DND-41 (cell line): ENCODE measurements at regions not wholly inside any gene's neighbourhood (a gene's known extent, or its start where the extent isn't known, plus 50 kb on each side); places are given as distances from the start of the nearest gene placed in this dataset.

Experiments
- ATAC-seq: fragments of 200-7000 bp; cut with Tn5 transposase; 3 replicates; pipeline ENCODE4 v1.9.1; 2021; ENCODE audit warnings: low read depth; ENCODE audit not compliant: insufficient read depth
- DNase-seq: peaks from one replicate; pipeline ENCODE4 v3.0.0-alpha.2; 2020
- H2AFZ ChIP-seq: 2 replicates; pipeline ENCODE4 v1.6.0; 2012; ENCODE audit warnings: low read depth, low read length
- H3K27ac ChIP-seq: 2 replicates; pipeline ENCODE4 v1.5.1; 2012; ENCODE audit warnings: low read length, inconsistent platforms
- H3K27me3 ChIP-seq: fragments of 200-600 bp; sonication (generic); 2 replicates; pipeline ENCODE4 v1.6.0; 2012; ENCODE audit warnings: low read length, mild to moderate bottlenecking, inconsistent platforms; ENCODE audit not compliant: insufficient read depth, poor library complexity
- H3K36me3 ChIP-seq: 2 replicates; pipeline ENCODE4 v1.5.1; 2012; ENCODE audit warnings: low read length, inconsistent platforms; ENCODE audit not compliant: insufficient read depth
- H3K4me1 ChIP-seq: 2 replicates; pipeline ENCODE4 v1.5.1; 2012; ENCODE audit warnings: mild to moderate bottlenecking, low read length; ENCODE audit not compliant: insufficient read depth
- H3K4me2 ChIP-seq: 2 replicates; pipeline ENCODE4 v1.6.0; 2012; ENCODE audit warnings: mild to moderate bottlenecking, moderate library complexity, low read length, inconsistent platforms; ENCODE audit not compliant: insufficient read depth
- H3K4me3 ChIP-seq, 2 experiments: fragments of 200-600 bp in 1 of 2; shearing (Covaris generic) in 1 of 2; 2 replicates each; pipeline ENCODE4 v1.5.1; 2012 to 2016; ENCODE audit warnings: inconsistent platforms in 2 of 2, low read length in 2 of 2, mild to moderate bottlenecking in 2 of 2, low read depth in 1 of 2, moderate library complexity in 1 of 2
- H3K79me2 ChIP-seq: 2 replicates; pipeline ENCODE4 v1.6.0; 2012; ENCODE audit warnings: low read length, inconsistent platforms; ENCODE audit not compliant: insufficient read depth
- H3K9ac ChIP-seq: 2 replicates; pipeline ENCODE4 v1.6.0; 2012; ENCODE audit warnings: low read depth, mild to moderate bottlenecking, inconsistent platforms, low read length, moderate library complexity
- H3K9me3 ChIP-seq: 2 replicates; pipeline ENCODE4 v1.5.1; 2012; ENCODE audit warnings: low read length, moderate library complexity, mild to moderate bottlenecking, inconsistent platforms; ENCODE audit not compliant: insufficient read depth, severe bottlenecking
- H4K20me1 ChIP-seq: 2 replicates; pipeline ENCODE4 v1.6.0; 2012; ENCODE audit warnings: low read length; ENCODE audit not compliant: insufficient read depth
- EZH2 ChIP-seq: IDR thresholded peaks from 3 replicates; pipeline ENCODE4 v1.6.1; 2012; ENCODE audit warnings: borderline replicate concordance, low read depth, mild to moderate bottlenecking, moderate library complexity, low read length, inconsistent platforms; ENCODE audit not compliant: severe bottlenecking
- TF ChIP-seq, protein P1 (sequence below): IDR thresholded peaks from 2 replicates; pipeline ENCODE4 v1.5.1; 2012; ENCODE audit warnings: borderline replicate concordance, low read length, moderate library complexity, mild to moderate bottlenecking; ENCODE audit not compliant: poor library complexity, severe bottlenecking; ENCODE audit errors: extremely low read depth

DNA sequence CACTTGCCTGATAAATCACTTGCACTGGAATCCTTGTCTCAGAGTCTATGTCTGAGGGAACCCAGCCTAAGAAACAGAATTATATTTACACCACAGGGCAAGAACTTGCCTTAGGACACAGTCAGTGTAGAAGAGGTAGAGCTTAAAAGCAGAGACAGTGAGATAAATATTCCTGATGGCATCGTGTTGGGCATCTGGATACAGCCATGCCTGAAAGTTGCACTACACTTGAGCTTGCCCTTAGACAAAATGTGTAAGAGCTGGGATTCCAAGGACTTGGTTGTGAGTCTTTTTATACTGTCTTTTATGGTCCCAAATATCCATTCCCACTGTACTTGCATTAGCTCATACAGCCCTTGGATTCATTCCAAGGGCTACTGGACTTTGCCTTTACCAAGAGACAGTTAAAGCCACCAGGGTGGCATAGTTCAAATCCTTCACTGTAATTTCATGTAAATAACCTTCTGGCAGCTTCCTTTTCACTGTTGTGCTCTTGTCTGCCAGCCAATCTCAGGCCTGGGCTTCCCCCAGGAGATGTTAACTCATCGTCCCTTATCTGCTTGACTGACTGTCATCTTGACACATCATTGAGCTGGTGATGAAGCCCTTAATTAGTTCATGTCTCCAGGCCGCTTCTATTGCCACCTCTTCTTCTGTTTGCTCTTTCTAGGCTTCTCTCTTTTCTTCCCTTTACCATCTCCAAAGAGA lies 577.9 kb upstream of the TBX3 start:
- Histone ChIP-seq H3K27me3 (no peaks in the 10 kb centered on the region), H3K4me3 (no peak overlapping the region), H3K9me3 (no peaks in the 10 kb centered on the region), H3K4me2 (no peak overlapping the region), H3K27ac (no peak overlapping the region), H3K79me2 (no peaks in the 10 kb centered on the region), H4K20me1 (no peaks in the 10 kb centered on the region), H2AFZ (no peak overlapping the region), H3K9ac (no peak overlapping the region), H3K4me1 (no peaks in the 10 kb centered on the region), H3K36me3 (no peaks in the 10 kb centered on the region)
- ATAC-seq (no peak), DNase-seq (no peak)
- TF ChIP-seq, protein P1, sequence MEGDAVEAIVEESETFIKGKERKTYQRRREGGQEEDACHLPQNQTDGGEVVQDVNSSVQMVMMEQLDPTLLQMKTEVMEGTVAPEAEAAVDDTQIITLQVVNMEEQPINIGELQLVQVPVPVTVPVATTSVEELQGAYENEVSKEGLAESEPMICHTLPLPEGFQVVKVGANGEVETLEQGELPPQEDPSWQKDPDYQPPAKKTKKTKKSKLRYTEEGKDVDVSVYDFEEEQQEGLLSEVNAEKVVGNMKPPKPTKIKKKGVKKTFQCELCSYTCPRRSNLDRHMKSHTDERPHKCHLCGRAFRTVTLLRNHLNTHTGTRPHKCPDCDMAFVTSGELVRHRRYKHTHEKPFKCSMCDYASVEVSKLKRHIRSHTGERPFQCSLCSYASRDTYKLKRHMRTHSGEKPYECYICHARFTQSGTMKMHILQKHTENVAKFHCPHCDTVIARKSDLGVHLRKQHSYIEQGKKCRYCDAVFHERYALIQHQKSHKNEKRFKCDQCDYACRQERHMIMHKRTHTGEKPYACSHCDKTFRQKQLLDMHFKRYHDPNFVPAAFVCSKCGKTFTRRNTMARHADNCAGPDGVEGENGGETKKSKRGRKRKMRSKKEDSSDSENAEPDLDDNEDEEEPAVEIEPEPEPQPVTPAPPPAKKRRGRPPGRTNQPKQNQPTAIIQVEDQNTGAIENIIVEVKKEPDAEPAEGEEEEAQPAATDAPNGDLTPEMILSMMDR, result no peak
- TF ChIP-seq EZH2, result no peak

DNA sequence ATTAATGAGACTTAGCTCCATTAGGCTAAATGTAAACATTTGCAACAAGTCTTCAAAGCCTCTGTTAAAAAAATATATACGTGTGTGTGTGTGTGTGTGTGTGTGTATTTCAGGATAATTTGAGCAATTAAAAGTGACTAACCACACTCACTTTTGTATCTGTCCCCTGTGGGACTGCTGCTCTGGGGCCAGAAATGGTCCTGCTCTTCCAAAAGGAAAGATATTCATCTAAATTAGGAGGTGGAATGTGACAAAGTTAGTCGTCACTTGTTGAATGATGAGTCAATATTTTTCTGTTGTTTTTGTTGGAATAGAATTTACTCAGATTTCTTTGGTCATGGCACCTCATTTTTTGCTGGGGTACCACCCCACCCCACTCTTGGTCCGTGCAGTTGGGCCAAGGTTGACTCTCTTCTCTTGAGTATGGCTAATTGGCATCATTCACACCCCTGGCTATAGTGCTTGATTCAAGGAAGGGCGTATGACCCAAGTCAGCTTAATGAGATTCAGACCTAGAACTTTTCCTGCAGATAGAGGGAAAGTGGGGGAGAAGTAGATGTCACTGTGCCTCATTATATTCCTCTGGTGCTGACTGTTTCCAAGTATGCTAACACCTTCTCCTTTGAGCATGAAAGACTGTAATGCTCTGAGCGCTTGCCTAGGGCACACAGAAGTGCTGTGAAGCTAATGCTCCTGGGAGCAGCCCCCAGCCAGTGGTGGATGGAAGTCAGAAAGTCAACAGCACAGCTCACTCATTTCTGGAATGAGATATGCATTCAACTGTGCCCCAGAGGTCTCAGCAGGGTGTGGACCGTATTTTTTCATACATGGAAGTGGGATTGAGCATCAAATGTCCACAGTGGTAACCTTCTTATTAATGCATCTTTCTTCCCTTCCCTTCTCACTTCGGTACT lies 577.0 kb upstream of the TBX3 start:
- no peak for DNase-seq
- no peaks in the 10 kb centered on the region for H3K79me2 ChIP-seq
- H3K27me3 ChIP-seq, result no peaks in the 10 kb centered on the region
- no peak overlapping the region for H3K27ac ChIP-seq
- no peaks in the 10 kb centered on the region for H3K4me1 ChIP-seq
- TF ChIP-seq EZH2, result no peak
- TF ChIP-seq, protein P1, result no peak
- H3K4me3 ChIP-seq, result no peak overlapping the region
- H2AFZ ChIP-seq, result no peak overlapping the region
- no peak for ATAC-seq
- H3K9me3 ChIP-seq, result no peaks in the 10 kb centered on the region
- no peaks in the 10 kb centered on the region for H4K20me1 ChIP-seq
- no peaks in the 10 kb centered on the region for H3K36me3 ChIP-seq
- H3K9ac ChIP-seq, result no peak overlapping the region
- H3K4me2 ChIP-seq, result no peak overlapping the region

DNA sequence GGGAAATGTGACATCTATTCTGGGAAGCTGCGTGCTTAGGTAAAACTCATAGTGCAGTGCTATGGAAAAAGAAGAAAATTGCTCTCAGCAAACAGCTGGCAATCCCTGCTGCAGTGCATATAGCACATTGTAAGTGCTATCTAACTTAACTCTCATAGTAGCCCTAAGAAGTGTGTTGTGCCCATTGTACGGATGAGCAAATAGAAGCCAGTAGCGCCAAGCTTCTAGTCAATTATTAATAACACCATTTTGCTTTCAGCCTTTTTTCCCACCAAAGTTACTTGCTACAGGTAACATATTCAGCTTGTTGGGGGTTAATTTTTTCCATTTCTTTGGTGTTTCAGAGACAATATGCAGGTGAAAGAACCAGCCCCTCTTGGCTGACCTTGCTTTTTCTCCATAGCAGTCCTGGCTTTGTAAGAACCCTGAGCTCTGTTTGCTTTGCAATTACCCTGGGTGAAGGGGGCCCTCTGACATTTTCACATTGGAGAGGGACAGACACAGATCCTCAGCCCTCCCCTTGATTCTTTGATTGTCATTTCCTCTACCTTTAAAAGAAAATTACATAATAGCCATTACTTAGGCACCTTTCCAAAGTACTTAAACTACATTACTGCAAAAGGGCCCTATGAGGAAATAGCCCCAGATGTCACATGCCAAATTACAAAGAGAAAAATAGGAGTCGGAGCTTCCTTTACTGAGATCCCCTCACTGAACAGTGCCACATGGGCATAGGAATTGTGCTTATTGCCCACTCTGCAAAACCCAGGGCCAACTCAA lies 576.2 kb upstream of the TBX3 start:
- Histone ChIP-seq H3K9ac (no peak overlapping the region), H3K27ac (no peak overlapping the region), H3K4me3 (no peak overlapping the region), H3K4me2 (no peak overlapping the region), H3K9me3 (no peaks in the 10 kb centered on the region), H3K36me3 (no peaks in the 10 kb centered on the region), H3K79me2 (no peaks in the 10 kb centered on the region), H3K27me3 (no peaks in the 10 kb centered on the region), H3K4me1 (no peaks in the 10 kb centered on the region), H4K20me1 (no peaks in the 10 kb centered on the region), H2AFZ (no peak overlapping the region)
- TF ChIP-seq EZH2, result no peak
- TF ChIP-seq, protein P1, result no peak
- no peak for DNase-seq
- no peak for ATAC-seq
